GM21390 (cell line): ENCODE measurements at regions not wholly inside any gene's neighbourhood (a gene's known extent, or its start where the extent isn't known, plus 50 kb on each side); places are given as distances from the start of the nearest gene placed in this dataset.
"Not testable (repeated sequence)": the region's sequence is repeated elsewhere in the genome, so short reads cannot be mapped to it uniquely, and the experiment has no call there.

Experiments used
- ATAC-seq: cut with Tn5 transposase; IDR thresholded peaks from one replicate; pipeline ENCODE4 v1.9.1; 2021; ENCODE audit not compliant: unreplicated experiment

GRCh38 chr9:108056805-108057386, 567.3 kb upstream of the KLF4 start:
- ATAC-seq, result no peak

- no peak for ATAC-seq
Observed at GRCh38 chr9:108056084-108056804, 566.7 kb upstream of the KLF4 start.

GRCh38 chr9:108054131-108054630, 564.6 kb upstream of the KLF4 start:
- no peak for ATAC-seq

GRCh38 chr9:108053555-108054061, 564.0 kb upstream of the KLF4 start:
- no peak for ATAC-seq

GRCh38 chr9:108052431-108053080, 563.0 kb upstream of the KLF4 start:
- no peak for ATAC-seq

GRCh38 chr9:108050894-108051293, 561.3 kb upstream of the KLF4 start:
- no peak for ATAC-seq

GRCh38 chr9:108049671-108050494, 560.3 kb upstream of the KLF4 start:
- ATAC-seq, result no peak

GRCh38 chr9:108049026-108049607, 559.5 kb upstream of the KLF4 start:
- no peak for ATAC-seq

GRCh38 chr9:108048406-108049025, 558.9 kb upstream of the KLF4 start:
- no peak for ATAC-seq

- ATAC-seq, result not testable (repeated sequence)
Observed at GRCh38 chr9:108047777-108048176, 558.2 kb upstream of the KLF4 start.

GRCh38 chr9:108047264-108047663, 557.7 kb upstream of the KLF4 start:
- ATAC-seq, result no peak

- no peak for ATAC-seq
Observed at GRCh38 chr9:108045851-108046250, 556.3 kb upstream of the KLF4 start.

- no peak for ATAC-seq
Observed at GRCh38 chr9:108043585-108043984, 554.0 kb upstream of the KLF4 start.

GRCh38 chr9:108041551-108041950, 552.0 kb upstream of the KLF4 start:
- ATAC-seq, result no peak

- ATAC-seq, result no peak
Observed at GRCh38 chr9:108040783-108041182, 551.2 kb upstream of the KLF4 start.

- ATAC-seq, result no peak
Observed at GRCh38 chr9:108039493-108039892, 549.9 kb upstream of the KLF4 start.

GRCh38 chr9:108039012-108039411, 549.4 kb upstream of the KLF4 start:
- no peak for ATAC-seq

- ATAC-seq, result no peak
Observed at GRCh38 chr9:108035487-108035886, 545.9 kb upstream of the KLF4 start.

- no peak for ATAC-seq
Observed at GRCh38 chr9:108033976-108034964, 544.7 kb upstream of the KLF4 start.
